ENCODE measurements at regions not wholly inside any gene's neighbourhood (a gene's known extent, or its start where the extent isn't known, plus 50 kb on each side); places are given as distances from the start of the nearest gene placed in this dataset.

DNA sequence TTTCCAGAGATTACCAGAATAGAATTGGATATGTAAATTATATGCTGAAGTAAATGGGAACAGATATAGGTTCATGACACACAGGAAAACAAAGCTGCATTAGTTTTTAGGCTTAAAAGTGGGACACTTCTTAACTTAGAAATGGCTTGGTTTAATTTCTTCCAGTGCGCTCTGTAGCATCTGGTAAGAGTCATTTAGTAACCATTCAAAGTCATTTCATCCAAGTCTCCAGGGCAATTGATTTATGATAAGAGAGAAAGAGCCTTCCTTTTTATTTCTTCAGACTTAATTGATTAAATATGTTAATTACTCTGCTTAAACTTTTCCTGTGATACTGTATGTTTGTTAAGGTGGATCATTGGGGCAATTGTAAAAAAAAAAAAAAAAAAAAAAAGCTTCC, 368.0 kb downstream of the DOK5 start:
- Histone ChIP-seq H3K36me3 (ENCODE audit: control insufficient read depth, insufficient read depth, low read length) (no peaks in the 10 kb centered on the region), H3K4me1 (ENCODE audit: control insufficient read depth, insufficient read depth, low read length, poor library complexity, severe bottlenecking) (no peaks in the 10 kb centered on the region), H3K27me3 (ENCODE audit: control insufficient read depth, insufficient read depth, low read length) (no peaks in the 10 kb centered on the region), H3K27ac (ENCODE audit: insufficient read depth, low read length, poor library complexity, severe bottlenecking) (no peak overlapping the region), H3K4me3 (ENCODE audit: low read depth, low read length) (no peak overlapping the region), H3K9me3 (ENCODE audit: control insufficient read depth in 2 of 2, low read length in 2 of 2) (no peaks in the 10 kb centered on the region)
- H3K36me3 Mint-ChIP-seq: no peaks in the 10 kb centered on the region
- no peak for DNase-seq
- ATAC-seq (ENCODE audit: low read depth in 2 of 2): no peak
- H3K9me3 Mint-ChIP-seq: peaks cover 0 to 8% (median 3%) of the 10 kb centered on the region in 7 donors
- no peak overlapping the region for H3K27ac Mint-ChIP-seq
- H3K4me3 Mint-ChIP-seq: no peak overlapping the region
- H3K4me1 Mint-ChIP-seq: no peaks in the 10 kb centered on the region
- no peaks in the 10 kb centered on the region for H3K27me3 Mint-ChIP-seq

DNA sequence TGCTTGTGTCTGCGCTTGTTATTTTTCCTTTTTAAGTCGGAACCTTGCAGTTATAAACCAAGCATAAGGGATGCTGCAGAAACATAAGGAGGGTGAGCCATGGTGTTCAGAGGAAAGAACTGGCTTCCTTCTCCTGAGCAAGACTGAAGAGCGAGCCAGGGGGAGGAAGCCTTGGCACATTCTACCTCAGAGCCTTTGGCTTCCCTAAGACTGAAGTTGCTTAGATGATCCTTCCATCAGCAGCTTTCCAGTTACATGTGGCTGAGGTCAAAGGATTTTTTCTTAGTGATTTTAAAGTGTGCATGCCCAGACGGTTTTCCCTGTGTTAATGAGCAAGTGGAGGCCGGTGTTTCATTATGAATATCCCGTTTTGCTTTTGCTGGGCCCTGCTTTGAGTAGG, 363.8 kb downstream of the DOK5 start:
- Mint-ChIP-seq H3K27me3 (no peaks in the 10 kb centered on the region), H3K36me3 (no peaks in the 10 kb centered on the region), H3K9me3 (peaks cover 0 to 7% (median 2%) of the 10 kb centered on the region in 7 donors), H3K27ac (no peak overlapping the region), H3K4me3 (no peak overlapping the region), H3K4me1 (no peaks in the 10 kb centered on the region)
- H3K4me1 ChIP-seq (ENCODE audit: control insufficient read depth, insufficient read depth, low read length, poor library complexity, severe bottlenecking): no peaks in the 10 kb centered on the region
- ATAC-seq (ENCODE audit: low read depth in 2 of 2): no peak
- H3K9me3 ChIP-seq (ENCODE audit: control insufficient read depth in 2 of 2, low read length in 2 of 2): no peaks in the 10 kb centered on the region
- no peak overlapping the region for H3K27ac ChIP-seq (ENCODE audit: insufficient read depth, low read length, poor library complexity, severe bottlenecking)
- no peaks in the 10 kb centered on the region for H3K27me3 ChIP-seq (ENCODE audit: control insufficient read depth, insufficient read depth, low read length)
- no peak overlapping the region for H3K4me3 ChIP-seq (ENCODE audit: low read depth, low read length)
- DNase-seq: no peak
- H3K36me3 ChIP-seq (ENCODE audit: control insufficient read depth, insufficient read depth, low read length): no peaks in the 10 kb centered on the region

DNA sequence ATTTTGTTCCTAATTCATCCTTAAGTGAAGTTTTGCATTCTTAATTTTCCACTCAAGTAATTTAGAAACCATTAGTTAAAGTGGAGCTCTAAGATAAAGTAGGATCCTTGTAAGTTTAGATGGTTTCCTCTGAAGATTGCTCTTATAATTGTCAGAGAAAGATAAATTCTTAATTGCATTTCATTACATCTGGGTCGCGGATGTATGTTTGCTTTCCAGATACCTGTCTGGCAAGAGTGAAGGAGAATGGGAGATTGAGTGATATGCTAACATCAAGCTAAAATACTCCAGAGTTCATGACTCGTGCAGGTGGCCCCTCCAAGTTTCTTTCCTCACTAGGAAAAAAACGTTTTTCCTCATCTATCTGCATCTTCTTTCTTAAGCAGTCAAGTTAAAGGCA, 361.8 kb downstream of the DOK5 start:
- H3K4me1 ChIP-seq (ENCODE audit: control insufficient read depth, insufficient read depth, low read length, poor library complexity, severe bottlenecking): no peaks in the 10 kb centered on the region
- H3K27ac ChIP-seq (ENCODE audit: insufficient read depth, low read length, poor library complexity, severe bottlenecking): no peak overlapping the region
- Mint-ChIP-seq H3K4me1 (no peaks in the 10 kb centered on the region), H3K36me3 (no peaks in the 10 kb centered on the region), H3K27ac (no peak overlapping the region), H3K4me3 (no peak overlapping the region), H3K27me3 (no peaks in the 10 kb centered on the region), H3K9me3 (peaks cover 0 to 7% (median 2%) of the 10 kb centered on the region in 7 donors)
- H3K9me3 ChIP-seq (ENCODE audit: control insufficient read depth in 2 of 2, low read length in 2 of 2): no peaks in the 10 kb centered on the region
- ATAC-seq (ENCODE audit: low read depth in 2 of 2) (no peak), DNase-seq (no peak)
- H3K36me3 ChIP-seq (ENCODE audit: control insufficient read depth, insufficient read depth, low read length): no peaks in the 10 kb centered on the region
- no peaks in the 10 kb centered on the region for H3K27me3 ChIP-seq (ENCODE audit: control insufficient read depth, insufficient read depth, low read length)
- H3K4me3 ChIP-seq (ENCODE audit: low read depth, low read length): no peak overlapping the region

DNA sequence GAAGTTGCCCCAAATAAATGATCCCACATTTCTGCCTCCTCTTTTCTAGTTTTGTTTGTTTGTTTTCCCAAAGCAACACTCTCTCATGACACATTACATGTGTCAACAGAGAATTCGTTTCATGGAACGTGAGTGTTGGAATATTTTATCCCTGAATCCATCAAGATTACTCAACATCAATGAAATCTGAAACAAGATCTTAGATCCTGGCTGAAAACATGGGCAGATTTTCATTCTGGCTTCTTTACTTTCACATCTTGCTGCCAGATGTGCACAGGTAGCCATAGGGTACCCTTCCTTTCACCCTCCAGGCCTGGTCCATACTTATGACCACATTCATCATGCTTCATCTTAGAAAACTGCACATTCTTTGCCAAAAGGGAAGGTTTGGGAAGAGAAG, 347.0 kb downstream of the DOK5 start:
- Histone ChIP-seq H3K9me3 (ENCODE audit: control insufficient read depth in 2 of 2, low read length in 2 of 2) (no peaks in the 10 kb centered on the region), H3K27ac (ENCODE audit: insufficient read depth, low read length, poor library complexity, severe bottlenecking) (no peak overlapping the region), H3K4me3 (ENCODE audit: low read depth, low read length) (no peak overlapping the region), H3K4me1 (ENCODE audit: control insufficient read depth, insufficient read depth, low read length, poor library complexity, severe bottlenecking) (no peaks in the 10 kb centered on the region), H3K36me3 (ENCODE audit: control insufficient read depth, insufficient read depth, low read length) (no peaks in the 10 kb centered on the region), H3K27me3 (ENCODE audit: control insufficient read depth, insufficient read depth, low read length) (no peaks in the 10 kb centered on the region)
- ATAC-seq (ENCODE audit: low read depth in 2 of 2): no peak
- no peaks in the 10 kb centered on the region for H3K27me3 Mint-ChIP-seq
- H3K9me3 Mint-ChIP-seq: peaks cover 0 to 4% (median 0%) of the 10 kb centered on the region in 7 donors
- no peak for DNase-seq
- no peak overlapping the region for H3K27ac Mint-ChIP-seq
- no peaks in the 10 kb centered on the region for H3K4me1 Mint-ChIP-seq
- no peak overlapping the region for H3K4me3 Mint-ChIP-seq
- H3K36me3 Mint-ChIP-seq: no peaks in the 10 kb centered on the region

DNA sequence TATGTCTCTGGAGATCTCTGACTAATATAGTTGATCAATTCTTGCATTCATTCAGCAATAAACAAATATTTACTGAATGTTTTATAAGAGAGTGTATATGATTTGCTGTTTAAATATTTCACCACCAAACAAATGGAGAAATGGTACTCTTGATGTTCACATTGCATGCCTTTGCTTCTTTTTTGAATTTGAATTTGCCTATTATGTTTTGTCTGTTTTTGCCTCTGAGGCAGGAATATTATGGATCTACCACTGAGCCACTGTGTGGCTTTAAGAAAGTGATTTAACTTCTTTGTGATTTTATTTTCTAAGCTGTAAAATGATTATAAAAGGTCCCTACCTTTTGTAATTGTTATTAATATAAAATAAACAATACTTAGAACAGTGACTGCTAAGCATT, 345.0 kb downstream of the DOK5 start:
- H3K4me3 ChIP-seq (ENCODE audit: low read depth, low read length): no peak overlapping the region
- H3K36me3 Mint-ChIP-seq: no peaks in the 10 kb centered on the region
- no peak for ATAC-seq (ENCODE audit: low read depth in 2 of 2)
- H3K36me3 ChIP-seq (ENCODE audit: control insufficient read depth, insufficient read depth, low read length): no peaks in the 10 kb centered on the region
- H3K27ac ChIP-seq (ENCODE audit: insufficient read depth, low read length, poor library complexity, severe bottlenecking): no peak overlapping the region
- H3K9me3 ChIP-seq (ENCODE audit: control insufficient read depth in 2 of 2, low read length in 2 of 2): no peaks in the 10 kb centered on the region
- peaks cover 0 to 4% (median 0%) of the 10 kb centered on the region in 7 donors for H3K9me3 Mint-ChIP-seq
- H3K27me3 ChIP-seq (ENCODE audit: control insufficient read depth, insufficient read depth, low read length): no peaks in the 10 kb centered on the region
- no peaks in the 10 kb centered on the region for H3K4me1 Mint-ChIP-seq
- no peak overlapping the region for H3K4me3 Mint-ChIP-seq
- no peak overlapping the region for H3K27ac Mint-ChIP-seq
- DNase-seq: no peak
- H3K4me1 ChIP-seq (ENCODE audit: control insufficient read depth, insufficient read depth, low read length, poor library complexity, severe bottlenecking): no peaks in the 10 kb centered on the region
- H3K27me3 Mint-ChIP-seq: no peaks in the 10 kb centered on the region

DNA sequence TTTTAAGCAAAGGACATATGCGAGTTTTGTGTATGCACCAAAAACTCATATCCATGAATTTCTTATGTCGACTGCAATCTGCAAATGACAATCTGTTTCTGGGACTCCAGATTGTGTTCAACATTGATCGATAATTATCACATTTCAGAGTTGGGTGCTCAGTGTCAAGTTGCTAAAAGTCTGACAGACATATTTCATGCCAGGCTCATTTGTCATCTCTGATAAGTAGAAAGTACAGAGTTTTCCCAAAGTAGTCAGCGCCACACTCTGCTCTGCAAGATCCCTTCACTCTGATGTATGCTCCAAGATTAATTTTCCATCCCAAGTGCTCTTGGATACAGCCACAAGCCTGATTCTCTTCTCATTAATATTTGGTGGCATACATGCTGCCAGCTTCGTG, 331.1 kb downstream of the DOK5 start:
- Histone ChIP-seq H3K36me3 (ENCODE audit: control insufficient read depth, insufficient read depth, low read length) (no peaks in the 10 kb centered on the region), H3K27ac (ENCODE audit: insufficient read depth, low read length, poor library complexity, severe bottlenecking) (no peak overlapping the region), H3K27me3 (ENCODE audit: control insufficient read depth, insufficient read depth, low read length) (no peaks in the 10 kb centered on the region), H3K9me3 (ENCODE audit: control insufficient read depth in 2 of 2, low read length in 2 of 2) (no peaks in the 10 kb centered on the region), H3K4me3 (ENCODE audit: low read depth, low read length) (no peak overlapping the region), H3K4me1 (ENCODE audit: control insufficient read depth, insufficient read depth, low read length, poor library complexity, severe bottlenecking) (no peaks in the 10 kb centered on the region)
- H3K27ac Mint-ChIP-seq: no peak overlapping the region
- no peak for ATAC-seq (ENCODE audit: low read depth in 2 of 2)
- H3K4me1 Mint-ChIP-seq: no peaks in the 10 kb centered on the region
- no peak overlapping the region for H3K4me3 Mint-ChIP-seq
- no peak for DNase-seq
- no peaks in the 10 kb centered on the region for H3K36me3 Mint-ChIP-seq
- peaks cover 0 to 5% (median 0%) of the 10 kb centered on the region in 7 donors for H3K9me3 Mint-ChIP-seq
- no peaks in the 10 kb centered on the region for H3K27me3 Mint-ChIP-seq

DNA sequence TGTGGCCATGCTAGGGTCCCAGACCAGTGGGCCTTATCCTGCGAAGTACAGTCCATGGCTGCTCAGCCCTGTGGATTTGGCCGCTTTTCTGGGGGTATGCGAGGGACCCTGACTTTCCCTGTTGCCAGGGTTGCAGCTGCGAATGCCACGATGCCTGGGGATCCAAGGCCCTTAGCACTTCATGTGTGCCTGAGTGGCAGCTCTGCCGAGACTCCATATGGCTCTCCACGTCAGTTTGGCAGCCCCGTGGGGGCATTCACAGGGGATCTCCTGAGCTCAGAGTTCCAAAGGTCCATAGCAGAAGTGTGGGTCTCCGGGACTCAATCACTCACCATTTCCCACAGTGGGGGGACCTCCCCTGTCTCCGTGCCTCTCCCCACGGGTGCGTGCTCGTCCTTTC, 319.5 kb downstream of the DOK5 start:
- Mint-ChIP-seq H3K27ac (peak overlapping the region in 1 of 3 donors; percentile 29), H3K4me3 (no peak overlapping the region), H3K4me1 (peaks cover 0 to 5% (median 0%) of the 10 kb centered on the region in 4 donors), H3K36me3 (no peaks in the 10 kb centered on the region), H3K9me3 (peaks cover 0 to 15% (median 8%) of the 10 kb centered on the region in 7 donors), H3K27me3 (no peaks in the 10 kb centered on the region)
- Histone ChIP-seq H3K27me3 (ENCODE audit: control insufficient read depth, insufficient read depth, low read length) (no peaks in the 10 kb centered on the region), H3K9me3 (ENCODE audit: control insufficient read depth in 2 of 2, low read length in 2 of 2) (peaks cover 0 to 7% of the 10 kb centered on the region in 2 experiments), H3K4me1 (ENCODE audit: control insufficient read depth, insufficient read depth, low read length, poor library complexity, severe bottlenecking) (no peaks in the 10 kb centered on the region), H3K4me3 (ENCODE audit: low read depth, low read length) (no peak overlapping the region), H3K36me3 (ENCODE audit: control insufficient read depth, insufficient read depth, low read length) (no peaks in the 10 kb centered on the region), H3K27ac (ENCODE audit: insufficient read depth, low read length, poor library complexity, severe bottlenecking) (no peak overlapping the region)
- DNase-seq: no peak
- no peak for ATAC-seq (ENCODE audit: low read depth in 2 of 2)

DNA sequence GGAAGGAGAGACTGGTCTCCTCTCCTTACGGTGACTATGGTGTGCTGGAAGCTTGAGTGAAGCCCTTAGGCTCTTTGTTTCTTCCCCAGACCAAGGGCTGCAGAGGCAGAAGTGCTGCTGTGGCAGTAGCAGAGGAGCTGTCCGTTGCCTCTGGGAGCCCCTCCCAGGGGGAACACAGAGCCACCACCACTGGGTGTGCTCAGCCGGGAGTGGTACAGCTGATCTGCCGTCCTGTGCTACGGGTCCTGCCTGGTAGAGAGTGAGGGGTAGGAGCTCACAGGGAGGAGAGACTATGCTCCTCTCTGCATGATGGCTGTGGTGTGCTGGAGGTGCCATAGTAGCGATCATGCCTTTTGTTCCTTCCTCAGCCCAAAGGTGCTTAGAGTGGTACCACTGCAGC, 318.7 kb downstream of the DOK5 start:
- ATAC-seq (ENCODE audit: low read depth in 2 of 2) (no peak), DNase-seq (no peak)
- H3K27ac Mint-ChIP-seq: no peak overlapping the region
- peaks cover 0 to 5% (median 0%) of the 10 kb centered on the region in 4 donors for H3K4me1 Mint-ChIP-seq
- Histone ChIP-seq H3K4me3 (ENCODE audit: low read depth, low read length) (no peak overlapping the region), H3K4me1 (ENCODE audit: control insufficient read depth, insufficient read depth, low read length, poor library complexity, severe bottlenecking) (no peaks in the 10 kb centered on the region), H3K9me3 (ENCODE audit: control insufficient read depth in 2 of 2, low read length in 2 of 2) (peaks cover 0 to 7% of the 10 kb centered on the region in 2 experiments), H3K27me3 (ENCODE audit: control insufficient read depth, insufficient read depth, low read length) (no peaks in the 10 kb centered on the region), H3K27ac (ENCODE audit: insufficient read depth, low read length, poor library complexity, severe bottlenecking) (no peak overlapping the region), H3K36me3 (ENCODE audit: control insufficient read depth, insufficient read depth, low read length) (no peaks in the 10 kb centered on the region)
- no peaks in the 10 kb centered on the region for H3K27me3 Mint-ChIP-seq
- H3K4me3 Mint-ChIP-seq: no peak overlapping the region
- H3K9me3 Mint-ChIP-seq: peaks cover 0 to 18% (median 9%) of the 10 kb centered on the region in 7 donors
- no peaks in the 10 kb centered on the region for H3K36me3 Mint-ChIP-seq

Data from CD4-positive, CD25-positive, alpha-beta regulatory T cell (primary cell).